Jurkat, Clone E6-1 (cell line): ENCODE measurements at regions not wholly inside any gene's neighbourhood (a gene's known extent, or its start where the extent isn't known, plus 50 kb on each side); places are given as distances from the start of the nearest gene placed in this dataset.
"Not testable (repeated sequence)": the region's sequence is repeated elsewhere in the genome, so short reads cannot be mapped to it uniquely, and the experiment has no call there.

Experiments
- DNase-seq: peaks from one replicate; pipeline ENCODE4 v3.0.0-alpha.2; 2011; ENCODE audit warnings: low read depth, low spot score
- H3K4me3 ChIP-seq: 2 replicates; pipeline ENCODE4 v1.5.1; 2011; ENCODE audit warnings: mild to moderate bottlenecking, low read length, control low read depth, moderate library complexity

DNA sequence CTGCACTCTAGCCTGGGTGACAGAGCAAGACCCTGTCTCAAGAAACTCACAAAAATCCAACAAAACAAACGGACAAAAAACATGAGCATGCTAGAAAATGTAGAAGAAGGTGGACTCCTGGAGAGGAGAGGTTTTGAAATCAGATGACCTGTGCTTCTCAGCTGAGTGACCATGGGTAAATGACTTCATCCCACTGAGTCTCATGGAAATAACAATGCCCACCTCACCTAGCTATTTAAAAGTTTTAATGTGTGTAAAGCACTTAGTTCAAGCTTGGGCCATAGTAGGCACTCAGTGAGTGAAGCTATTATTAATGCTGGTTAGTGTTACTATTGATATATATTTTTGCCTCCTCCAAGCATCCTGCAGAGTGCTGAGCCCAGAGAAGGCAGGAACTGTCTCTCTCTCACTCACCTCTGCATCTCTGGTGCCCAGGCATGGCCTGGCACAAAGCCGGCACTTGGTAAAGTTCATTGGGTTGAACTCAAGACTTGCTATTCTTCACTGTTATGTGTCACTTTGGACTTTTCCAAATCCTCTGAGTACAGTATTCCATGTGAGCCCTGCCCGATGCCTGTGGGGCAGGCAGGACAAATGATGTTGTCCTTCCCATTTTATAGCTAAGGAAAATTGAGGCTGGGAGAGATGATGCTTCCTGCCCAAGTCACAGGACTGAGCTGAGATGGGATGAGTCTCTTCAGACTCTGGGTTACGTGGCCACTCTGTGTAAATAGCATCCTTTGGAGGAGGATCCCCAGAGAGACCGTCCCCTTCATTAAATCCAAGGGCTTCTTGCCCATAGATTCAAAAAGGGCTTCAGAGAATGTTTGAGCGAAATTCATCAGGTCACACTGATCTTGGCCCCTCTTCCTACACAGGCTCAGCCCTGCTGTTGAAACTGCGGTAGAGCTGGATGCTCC, 81.4 kb upstream of the EMX2 start:
- no peak for DNase-seq
- no peak overlapping the region for H3K4me3 ChIP-seq

DNA sequence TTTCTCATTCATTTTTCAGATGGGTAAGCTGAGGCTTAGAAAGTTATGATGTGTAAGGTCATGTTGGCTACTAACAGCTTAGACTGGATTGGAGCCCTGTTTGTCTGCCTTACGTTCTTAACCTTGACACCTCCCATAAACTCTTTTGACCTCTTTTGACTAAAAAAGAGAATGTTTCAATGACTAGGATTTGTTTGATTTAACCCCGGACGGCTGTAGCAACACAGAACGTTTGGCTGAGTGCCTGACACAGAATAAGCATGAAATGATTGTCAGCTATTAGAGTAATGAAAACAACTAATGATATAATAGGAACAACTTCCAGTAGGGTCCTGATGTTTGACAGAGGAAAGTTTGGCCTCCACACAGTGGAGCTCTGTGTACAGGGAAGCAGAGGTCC, 83.3 kb upstream of the PDZD8 start:
- DNase-seq, result no peak
- no peak overlapping the region for H3K4me3 ChIP-seq

DNA sequence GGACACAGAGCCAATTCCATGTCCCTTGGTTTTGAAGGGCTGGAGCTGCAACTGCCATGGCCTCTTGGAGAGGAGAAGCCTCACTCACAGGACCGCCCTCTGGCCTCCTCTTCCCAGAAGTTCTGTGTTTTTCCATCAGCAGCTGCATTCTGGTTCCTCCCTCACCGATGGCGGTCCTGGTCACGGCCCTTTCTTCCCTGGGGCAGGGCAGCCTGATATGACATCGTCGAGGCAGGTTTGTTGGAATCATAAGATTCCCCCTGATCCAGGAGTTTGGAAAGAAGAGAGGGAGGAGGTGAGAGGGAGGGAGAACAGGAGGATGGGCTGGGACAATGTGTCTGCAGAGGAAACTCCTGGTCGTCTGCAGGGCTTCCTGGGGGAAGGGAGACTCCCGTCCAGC, 82.7 kb upstream of the PDZD8 start:
- H3K4me3 ChIP-seq, result no peak overlapping the region
- DNase-seq, result no peak

GRCh38 chr10:117457071-117457810, 82.0 kb upstream of the PDZD8 start:
- no peak overlapping the region for H3K4me3 ChIP-seq
- no peak for DNase-seq

DNA sequence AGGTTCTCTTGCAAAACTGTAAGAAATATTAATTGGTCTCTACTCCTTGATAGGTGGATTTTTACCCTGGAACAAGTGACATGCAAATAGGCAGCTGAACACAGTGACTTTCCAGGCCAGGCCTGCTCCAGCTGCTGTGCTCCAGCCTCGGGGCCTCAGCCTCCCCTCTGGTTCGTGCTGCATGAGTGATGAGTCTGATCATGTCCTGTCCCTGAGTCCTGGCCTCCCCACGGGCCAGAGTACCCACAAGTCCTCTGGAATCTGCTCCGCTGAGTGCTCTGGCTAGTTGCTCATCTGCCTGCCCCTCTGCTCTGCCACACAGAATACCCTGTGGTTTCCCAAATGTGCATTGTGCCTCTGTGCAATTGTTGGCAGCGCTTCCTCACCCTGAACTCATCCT, 80.1 kb upstream of the PDZD8 start:
- H3K4me3 ChIP-seq, result no peak overlapping the region
- no peak for DNase-seq

DNA sequence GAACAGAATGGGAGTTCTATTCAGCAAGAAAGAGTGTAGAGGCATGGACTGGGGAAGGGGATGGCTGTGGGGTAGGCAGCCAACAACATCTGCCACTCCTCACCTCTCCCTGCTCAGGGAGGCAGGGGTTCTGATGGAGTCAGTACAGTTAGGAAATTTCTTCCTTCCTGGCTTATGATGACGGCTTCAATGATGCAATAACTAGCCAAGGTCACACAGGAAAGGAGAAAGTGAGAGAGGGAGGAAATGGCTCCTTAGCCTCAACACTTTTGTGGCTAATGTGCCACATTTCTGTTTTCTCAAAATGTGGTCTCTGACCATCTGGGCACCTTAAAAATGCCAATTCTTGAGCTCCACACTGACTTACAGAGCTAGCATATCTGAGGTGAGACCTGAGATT, 79.3 kb upstream of the PDZD8 start:
- no peak overlapping the region for H3K4me3 ChIP-seq
- no peak for DNase-seq

- not testable (repeated sequence) for DNase-seq, H3K4me3 ChIP-seq
These were observed 78.2 kb upstream of the PDZD8 start for GRCh38 chr10:117453484-117453883.

- no peak overlapping the region for H3K4me3 ChIP-seq
- DNase-seq, result no peak
These were observed 75.7 kb upstream of the PDZD8 start for GRCh38 chr10:117450940-117451339.

DNA sequence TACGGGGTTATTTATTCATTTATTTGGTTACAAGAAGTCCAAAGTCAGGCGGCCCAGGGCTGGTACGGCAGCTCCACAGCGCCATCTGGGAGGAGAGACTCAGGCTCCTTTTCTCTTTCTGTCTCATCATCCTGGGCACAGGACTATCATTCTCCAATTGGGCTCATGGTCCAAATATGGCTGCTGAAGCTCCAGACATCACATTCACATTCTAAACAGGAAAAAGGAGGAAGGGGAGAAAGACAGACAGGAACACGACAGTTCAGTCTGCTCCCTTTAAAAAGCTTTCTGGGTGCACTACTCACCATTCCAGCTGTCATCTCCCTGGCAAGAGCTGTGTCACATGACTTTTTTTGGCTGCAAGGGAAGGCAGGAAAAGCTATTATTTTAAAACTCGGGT, 74.4 kb upstream of the PDZD8 start:
- DNase-seq, result no peak

GRCh38 chr10:117448802-117449201, 73.6 kb upstream of the PDZD8 start:
- no peak for DNase-seq
- no peak overlapping the region for H3K4me3 ChIP-seq

More for the DNA sequence above, 74.4 kb upstream of the PDZD8 start:
- no peak overlapping the region for H3K4me3 ChIP-seq

- no peak for DNase-seq
- H3K4me3 ChIP-seq, result no peak overlapping the region
These were observed 70.8 kb upstream of the PDZD8 start for GRCh38 chr10:117445992-117446391.

DNA sequence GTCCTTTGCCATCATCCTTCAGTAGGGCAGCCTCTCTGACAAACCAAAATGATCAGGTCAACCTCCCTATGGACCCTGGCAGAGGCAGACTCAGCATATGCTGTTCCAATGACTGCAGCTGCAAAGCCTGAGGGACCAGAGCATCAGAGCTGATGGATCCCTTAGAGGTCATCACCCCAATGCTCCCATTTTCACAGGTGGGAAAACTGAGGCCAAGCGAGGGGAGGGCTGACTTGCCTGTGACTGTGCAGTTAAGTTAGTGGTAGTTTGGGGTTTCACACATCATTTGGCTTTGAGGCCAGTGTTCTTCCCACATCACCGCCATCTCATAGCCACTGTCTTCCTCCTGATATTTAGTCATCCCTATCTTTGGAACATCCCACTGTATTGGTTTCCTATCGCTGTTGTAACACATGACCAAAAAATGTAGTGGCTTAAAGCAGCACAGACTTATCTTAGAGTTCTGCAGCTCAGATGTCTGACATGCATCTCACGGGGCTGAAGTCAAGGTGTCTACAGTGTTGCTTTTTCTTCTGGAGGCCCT, 69.3 kb upstream of the PDZD8 start:
- H3K4me3 ChIP-seq, result no peak overlapping the region
- no peak for DNase-seq

- no peak overlapping the region for H3K4me3 ChIP-seq
These were observed 68.4 kb upstream of the PDZD8 start for GRCh38 chr10:117443686-117444041.

GRCh38 chr10:117442944-117443685, 67.9 kb upstream of the PDZD8 start:
- H3K4me3 ChIP-seq, result no peak overlapping the region
- DNase-seq, result no peak

More at GRCh38 chr10:117443686-117444041, 68.4 kb upstream of the PDZD8 start:
- no peak for DNase-seq

- no peak for DNase-seq
- no peak overlapping the region for H3K4me3 ChIP-seq
These were observed 67.3 kb upstream of the PDZD8 start for GRCh38 chr10:117442521-117442920.

DNA sequence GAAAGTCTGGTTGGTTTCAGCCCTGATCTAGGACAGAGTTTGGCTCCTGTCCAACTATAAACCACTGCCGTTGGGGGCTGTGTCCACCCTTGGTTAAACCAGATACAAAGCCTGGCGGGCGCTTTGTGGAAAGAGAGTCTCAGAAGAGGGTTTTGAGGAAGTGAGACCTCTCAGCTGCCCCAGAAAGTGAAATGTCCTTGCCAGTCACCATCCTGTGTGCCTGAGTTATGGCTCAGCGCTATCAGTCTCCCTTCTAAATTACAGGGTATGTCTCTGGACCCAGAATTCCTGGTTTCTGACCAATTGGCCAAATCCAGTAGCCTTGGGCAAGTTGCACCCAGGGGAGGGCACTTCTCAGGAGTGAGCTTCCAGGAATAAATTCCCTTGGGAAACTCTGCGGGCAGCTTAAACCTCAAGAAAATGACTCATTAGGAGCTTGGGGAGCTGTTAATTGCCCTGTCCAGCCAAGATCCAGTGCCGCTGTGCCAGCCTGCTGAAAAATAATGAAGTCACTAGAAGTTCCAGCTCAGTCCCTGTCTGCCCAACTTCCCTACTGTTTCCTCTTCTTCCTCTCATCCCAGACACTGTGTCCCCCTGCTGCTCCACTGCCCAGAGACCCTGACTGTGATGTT, 66.7 kb upstream of the PDZD8 start:
- no peak for DNase-seq

DNA sequence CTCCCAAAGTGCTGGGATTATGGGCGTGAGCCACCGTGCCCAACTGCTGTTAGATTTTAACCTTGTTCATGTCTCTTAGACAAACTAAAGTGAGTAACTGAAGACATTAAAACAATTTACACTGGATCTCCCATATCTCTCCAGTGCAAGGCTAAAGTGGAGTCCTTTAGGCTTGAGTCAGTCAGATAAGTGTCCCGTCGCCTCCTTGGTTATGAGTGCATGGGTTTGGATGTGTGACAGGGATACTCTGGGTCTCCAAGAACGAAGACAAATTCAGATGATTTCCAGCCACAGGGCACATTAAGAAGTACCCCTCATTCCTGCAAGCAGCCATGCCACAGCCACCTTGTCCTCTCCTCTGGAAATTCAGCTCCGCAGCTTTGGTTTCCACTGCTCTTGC, 66.1 kb upstream of the PDZD8 start:
- no peak for DNase-seq
- no peak overlapping the region for H3K4me3 ChIP-seq

More for the DNA sequence above, 66.7 kb upstream of the PDZD8 start:
- no peak overlapping the region for H3K4me3 ChIP-seq

- no peak for DNase-seq
- no peak overlapping the region for H3K4me3 ChIP-seq
These were observed 64.1 kb upstream of the PDZD8 start for GRCh38 chr10:117439243-117439912.

GRCh38 chr10:117432866-117433265, 57.6 kb upstream of the PDZD8 start:
- H3K4me3 ChIP-seq, result no peak overlapping the region
- DNase-seq, result peak; percentile 48
